OCI-LY7 (cell line): ENCODE measurements at regions not wholly inside any gene's neighbourhood (a gene's known extent, or its start where the extent isn't known, plus 50 kb on each side); places are given as distances from the start of the nearest gene placed in this dataset.

Experiments
- BruUV-seq: library from RNA; stranded (reverse); fragments of 400-500 nt; replicated peaks from 2 replicates; lab custom pipeline; 2021; lab: Mats Ljungman, UMichigan
- CTCF ChIA-PET: fragments of 300-600 bp; sonication (Branson Sonifier 250); formaldehyde crosslinking; loops from one replicate; lab custom pipeline; 2022; ENCODE audit warnings: antibody characterized with exemption; ENCODE audit not compliant: unreplicated experiment; lab: Charles Lee
- POLR2A ChIA-PET: fragments of 300-600 bp; sonication (Branson Sonifier 250); formaldehyde crosslinking; loops from one replicate; lab custom pipeline; 2022; ENCODE audit warnings: antibody characterized with exemption; lab: Charles Lee
- DNase-seq: peaks from one replicate; pipeline ENCODE4 v3.0.0-alpha.2; 2015; ENCODE audit warnings: low spot score
- H2AFZ ChIP-seq: fragments of 200-600 bp; sonication (generic), shearing (Covaris generic); 2 replicates; pipeline ENCODE4 v1.6.1; 2014; ENCODE audit warnings: mild to moderate bottlenecking, antibody characterized with exemption, low read length, moderate library complexity
- H3K27ac ChIP-seq: fragments of 200-600 bp; sonication (generic); 2 replicates; pipeline ENCODE4 v1.5.1; 2014; ENCODE audit warnings: mixed run types, low read depth, mild to moderate bottlenecking, moderate library complexity, low read length, inconsistent platforms; ENCODE audit not compliant: poor library complexity, severe bottlenecking
- H3K36me3 ChIP-seq: fragments of 200-600 bp; sonication (generic); 2 replicates; pipeline ENCODE4 v1.6.1; 2014; ENCODE audit warnings: mild to moderate bottlenecking, antibody characterized with exemption, low read length, moderate library complexity, mixed read lengths; ENCODE audit not compliant: insufficient read depth
- H3K4me1 ChIP-seq: fragments of 200-600 bp; sonication (generic); 2 replicates; pipeline ENCODE4 v1.5.1; 2014; ENCODE audit warnings: mild to moderate bottlenecking, low read length; ENCODE audit not compliant: insufficient read depth, poor library complexity, severe bottlenecking
- H3K4me2 ChIP-seq: fragments of 200-600 bp; sonication (generic); 2 replicates; pipeline ENCODE4 v1.6.1; 2014; ENCODE audit warnings: mild to moderate bottlenecking, low read length
- H3K4me3 ChIP-seq: fragments of 200-600 bp; sonication (generic); 2 replicates; pipeline ENCODE4 v1.5.1; 2014; ENCODE audit warnings: mild to moderate bottlenecking, low read depth, low read length; ENCODE audit not compliant: poor library complexity, severe bottlenecking
- H3K79me2 ChIP-seq: fragments of 200-600 bp; sonication (generic); 2 replicates; pipeline ENCODE4 v1.6.1; 2016; ENCODE audit warnings: low read depth, mild to moderate bottlenecking, low read length, moderate library complexity, mixed read lengths; ENCODE audit not compliant: insufficient read depth
- H3K9me2 ChIP-seq: fragments of 200-600 bp; sonication (generic); 2 replicates; pipeline ENCODE4 v1.6.1; 2016; ENCODE audit warnings: mild to moderate bottlenecking, low read length, mixed read lengths; ENCODE audit not compliant: insufficient read depth
- H3K9me3 ChIP-seq: fragments of 200-600 bp; sonication (generic); 2 replicates; pipeline ENCODE4 v1.6.1; 2014; ENCODE audit warnings: mild to moderate bottlenecking, mixed run types, low read length, mixed read lengths
- H4K20me1 ChIP-seq: fragments of 200-600 bp; sonication (generic); 2 replicates; pipeline ENCODE4 v1.6.1; 2014; ENCODE audit warnings: mild to moderate bottlenecking, antibody characterized with exemption, low read length, moderate library complexity, mixed read lengths; ENCODE audit not compliant: insufficient read depth
- CTCF ChIP-seq: fragments of 200-600 bp; sonication (generic); conservative IDR thresholded peaks from 2 replicates; pipeline ENCODE4 v1.5.1; 2014; ENCODE audit warnings: mild to moderate bottlenecking, antibody characterized with exemption, low read length, moderate library complexity, mixed read lengths
- EZH2phosphoT487 ChIP-seq: fragments of 200-600 bp; sonication (generic); IDR thresholded peaks from 2 replicates; pipeline ENCODE4 v1.6.1; 2018; ENCODE audit warnings: low read depth, borderline replicate concordance, mild to moderate bottlenecking, mixed run types, antibody characterized with exemption, low read length, moderate library complexity, mixed read lengths
- intact Hi-C: fragments of 100-400 bp; cut with micrococcal nuclease; formaldehyde crosslinking; loops from one replicate; pipeline ENCODE4 v1.10.0; 2022; ENCODE audit not compliant: unreplicated experiment

- H3K36me3 ChIP-seq: no peaks in the 10 kb centered on the region
- H3K4me1 ChIP-seq: no peaks in the 10 kb centered on the region
- no peak overlapping the region for H3K27ac ChIP-seq
- H3K9me3 ChIP-seq: no peaks in the 10 kb centered on the region
- no peak overlapping the region for H3K4me3 ChIP-seq
- POLR2A ChIA-PET: no interaction called here
- no peaks in the 10 kb centered on the region for H4K20me1 ChIP-seq
- TF ChIP-seq CTCF (no peak), EZH2phosphoT487 (no peak)
- intact Hi-C loops: no loop called here
- no peaks in the 10 kb centered on the region for H3K79me2 ChIP-seq
- no peak overlapping the region for H3K4me2 ChIP-seq
- no peaks in the 10 kb centered on the region for H3K9me2 ChIP-seq
- H2AFZ ChIP-seq: no peak overlapping the region
- CTCF ChIA-PET: no interaction called here
- no TSS peak for BruUV-seq
- no peak for DNase-seq
These were observed 102.2 kb upstream of the ZFP42 start for GRCh38 chr4:187893418-187893817.

GRCh38 chr4:187903106-187903505 lies 92.5 kb upstream of the ZFP42 start:
- POLR2A ChIA-PET: interaction anchor here (0.6 kb wide), 1 partner anchor 36 kb away, joined by 4 read pairs; no protein-coding TSS in a partner anchor
- Histone ChIP-seq H3K9me3 (no peaks in the 10 kb centered on the region), H3K4me1 (no peaks in the 10 kb centered on the region), H4K20me1 (no peaks in the 10 kb centered on the region), H3K4me2 (no peak overlapping the region), H2AFZ (no peak overlapping the region), H3K4me3 (no peak overlapping the region), H3K27ac (no peak overlapping the region), H3K9me2 (no peaks in the 10 kb centered on the region), H3K36me3 (no peaks in the 10 kb centered on the region), H3K79me2 (no peaks in the 10 kb centered on the region)
- CTCF ChIA-PET: no interaction called here
- no TSS peak for BruUV-seq
- no peak for TF ChIP-seq CTCF
- TF ChIP-seq EZH2phosphoT487: no peak
- DNase-seq: no peak
- intact Hi-C loops: no loop called here

GRCh38 chr4:187903700-187904099 lies 91.9 kb upstream of the ZFP42 start:
- H2AFZ ChIP-seq: no peak overlapping the region
- intact Hi-C loops: no loop called here
- no peaks in the 10 kb centered on the region for H4K20me1 ChIP-seq
- H3K4me2 ChIP-seq: no peak overlapping the region
- no peaks in the 10 kb centered on the region for H3K9me2 ChIP-seq
- TF ChIP-seq EZH2phosphoT487: no peak
- TF ChIP-seq CTCF: no peak
- ChIA-PET CTCF (no interaction called here), POLR2A (interaction anchor here (0.6 kb wide), 1 partner anchor 36 kb away, joined by 4 read pairs; no protein-coding TSS in a partner anchor)
- no peaks in the 10 kb centered on the region for H3K79me2 ChIP-seq
- BruUV-seq: no TSS peak
- H3K4me3 ChIP-seq: no peak overlapping the region
- no peaks in the 10 kb centered on the region for H3K36me3 ChIP-seq
- no peak overlapping the region for H3K27ac ChIP-seq
- H3K4me1 ChIP-seq: no peaks in the 10 kb centered on the region
- no peaks in the 10 kb centered on the region for H3K9me3 ChIP-seq
- no peak for DNase-seq
